ENCODE measurements at regions not wholly inside any gene's neighbourhood (a gene's known extent, or its start where the extent isn't known, plus 50 kb on each side); places are given as distances from the start of the nearest gene placed in this dataset.

GRCh38 chr14:94936901-94937685 is 167.2 kb upstream of the GSC start:
- no peaks in the 10 kb centered on the region for H3K4me1 ChIP-seq
- TF ChIP-seq, protein P1, sequence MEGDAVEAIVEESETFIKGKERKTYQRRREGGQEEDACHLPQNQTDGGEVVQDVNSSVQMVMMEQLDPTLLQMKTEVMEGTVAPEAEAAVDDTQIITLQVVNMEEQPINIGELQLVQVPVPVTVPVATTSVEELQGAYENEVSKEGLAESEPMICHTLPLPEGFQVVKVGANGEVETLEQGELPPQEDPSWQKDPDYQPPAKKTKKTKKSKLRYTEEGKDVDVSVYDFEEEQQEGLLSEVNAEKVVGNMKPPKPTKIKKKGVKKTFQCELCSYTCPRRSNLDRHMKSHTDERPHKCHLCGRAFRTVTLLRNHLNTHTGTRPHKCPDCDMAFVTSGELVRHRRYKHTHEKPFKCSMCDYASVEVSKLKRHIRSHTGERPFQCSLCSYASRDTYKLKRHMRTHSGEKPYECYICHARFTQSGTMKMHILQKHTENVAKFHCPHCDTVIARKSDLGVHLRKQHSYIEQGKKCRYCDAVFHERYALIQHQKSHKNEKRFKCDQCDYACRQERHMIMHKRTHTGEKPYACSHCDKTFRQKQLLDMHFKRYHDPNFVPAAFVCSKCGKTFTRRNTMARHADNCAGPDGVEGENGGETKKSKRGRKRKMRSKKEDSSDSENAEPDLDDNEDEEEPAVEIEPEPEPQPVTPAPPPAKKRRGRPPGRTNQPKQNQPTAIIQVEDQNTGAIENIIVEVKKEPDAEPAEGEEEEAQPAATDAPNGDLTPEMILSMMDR (IDR thresholded peaks at IDR 0.05) = no peak
- no peak for TF ChIP-seq POLR2A (IDR thresholded peaks at IDR 0.05)
- ATAC-seq (no peak), DNase-seq (no peak)
- H3K27ac ChIP-seq = no peak overlapping the region
- no peaks in the 10 kb centered on the region for H3K36me3 ChIP-seq
- H3K27me3 ChIP-seq = no peaks in the 10 kb centered on the region
- no peaks in the 10 kb centered on the region for H3K9me3 ChIP-seq
- H3K4me3 ChIP-seq = no peak overlapping the region
- 50% methylated on average over 5 of the region's 24 CpGs for WGBS (ENCODE audit: insufficient coverage, low coverage, low lambda C conversion rate, missing lambda C conversion rate)
- intact Hi-C loops (cut with DNase I) = no loop called here

DNA sequence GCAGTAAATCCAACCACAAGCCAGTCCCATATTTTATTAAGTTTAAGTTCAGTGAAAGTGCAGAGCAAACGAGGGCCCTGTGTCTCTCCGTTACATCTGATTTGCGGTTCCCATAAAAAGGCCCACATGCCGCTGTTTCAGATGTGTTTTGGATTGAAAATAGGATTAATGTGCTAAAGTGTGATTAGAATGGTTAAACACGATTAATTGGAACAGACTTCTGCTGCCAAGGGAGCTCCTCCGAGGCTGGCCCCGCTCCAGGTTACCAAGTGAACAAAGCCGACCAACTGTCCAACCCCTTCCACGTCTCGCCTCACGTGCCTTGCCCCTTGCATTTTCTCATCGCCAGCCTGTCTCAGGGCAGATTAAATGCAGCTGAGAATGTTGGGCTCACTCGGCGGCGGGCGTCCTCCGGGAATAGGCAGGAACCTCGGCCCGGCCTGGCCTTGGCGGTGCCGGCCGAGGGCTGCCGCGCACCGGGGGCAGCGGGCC is 166.5 kb upstream of the GSC start:
- TF ChIP-seq POLR2A (IDR thresholded peaks at IDR 0.05) = no peak
- TF ChIP-seq, protein P1 (IDR thresholded peaks at IDR 0.05) = no peak
- H3K27ac ChIP-seq = no peak overlapping the region
- no peaks in the 10 kb centered on the region for H3K4me1 ChIP-seq
- DNase-seq (no peak), ATAC-seq (no peak)
- no peaks in the 10 kb centered on the region for H3K36me3 ChIP-seq
- H3K27me3 ChIP-seq = no peaks in the 10 kb centered on the region
- H3K9me3 ChIP-seq = no peaks in the 10 kb centered on the region
- H3K4me3 ChIP-seq = no peak overlapping the region
- WGBS (ENCODE audit: insufficient coverage, low coverage, low lambda C conversion rate, missing lambda C conversion rate) = 59% methylated on average over 8 of the region's 26 CpGs
- intact Hi-C loops (cut with DNase I) = no loop called here

DNA sequence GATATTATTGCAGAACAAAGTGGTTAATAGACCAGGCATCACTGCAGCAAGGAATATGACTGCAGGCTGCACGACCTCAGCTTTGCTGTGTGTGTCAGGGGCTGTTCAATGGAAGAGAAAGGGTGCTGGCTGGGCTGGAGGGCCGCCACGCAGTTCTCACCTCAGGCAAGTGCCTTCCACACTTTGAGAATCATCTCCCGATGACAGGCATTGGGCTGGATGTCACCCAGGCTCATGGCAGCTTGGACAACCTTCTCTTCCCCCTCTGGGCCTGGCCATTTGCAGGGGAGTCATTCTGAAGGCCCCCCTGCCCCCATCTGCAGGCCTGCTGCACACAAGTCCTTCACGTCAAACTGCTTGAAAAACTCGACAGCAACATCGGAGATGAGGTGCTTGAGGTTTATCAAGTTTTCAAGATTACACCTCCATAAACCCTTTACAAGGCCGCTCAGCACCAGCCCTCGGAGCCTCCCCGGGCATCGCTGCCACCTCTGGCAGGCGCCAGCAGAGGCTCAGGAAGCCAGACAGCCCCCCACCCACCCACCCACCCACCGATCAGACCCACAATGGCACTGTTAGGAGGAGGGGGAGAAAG is 165.9 kb upstream of the GSC start:
- Histone ChIP-seq H3K27me3 (no peaks in the 10 kb centered on the region), H3K4me1 (no peaks in the 10 kb centered on the region), H3K9me3 (no peaks in the 10 kb centered on the region), H3K4me3 (no peak overlapping the region), H3K27ac (no peak overlapping the region), H3K36me3 (no peaks in the 10 kb centered on the region)
- no peak for TF ChIP-seq POLR2A (IDR thresholded peaks at IDR 0.05)
- TF ChIP-seq, protein P1 (IDR thresholded peaks at IDR 0.05) = no peak
- WGBS (ENCODE audit: insufficient coverage, low coverage, low lambda C conversion rate, missing lambda C conversion rate) = 64% methylated on average over 3 of the region's 13 CpGs
- ATAC-seq = no peak
- no peak for DNase-seq
- intact Hi-C loops (cut with DNase I) = no loop called here

- no peak for TF ChIP-seq POLR2A (IDR thresholded peaks at IDR 0.05)
- TF ChIP-seq, protein P1 (IDR thresholded peaks at IDR 0.05) = no peak
- Histone ChIP-seq H3K27ac (no peak overlapping the region), H3K9me3 (no peaks in the 10 kb centered on the region), H3K4me1 (no peaks in the 10 kb centered on the region), H3K36me3 (no peaks in the 10 kb centered on the region), H3K4me3 (no peak overlapping the region), H3K27me3 (no peaks in the 10 kb centered on the region)
- no peak for DNase-seq
- intact Hi-C loops (cut with DNase I) = no loop called here
- ATAC-seq = no peak
- WGBS (ENCODE audit: insufficient coverage, low coverage, low lambda C conversion rate, missing lambda C conversion rate) = 34% methylated on average over 6 of the region's 6 CpGs
Measured at GRCh38 chr14:94934276-94934810, 164.4 kb upstream of the GSC start.

Measured in right lobe of liver (tissue), 6 donors.